ENCODE measurements at regions not wholly inside any gene's neighbourhood (a gene's known extent, or its start where the extent isn't known, plus 50 kb on each side); places are given as distances from the start of the nearest gene placed in this dataset.

GRCh38 chr1:5354681-5355080 is 637.5 kb downstream of the NPHP4 start:
- no peaks in the 10 kb centered on the region for H3K36me3 ChIP-seq (ENCODE audit: control insufficient read depth in 1 of 2, insufficient read depth in 2 of 2, low read length in 2 of 2)
- H3K4me3 ChIP-seq (ENCODE audit: low read depth in 1 of 2, low read length in 2 of 2): no peak overlapping the region
- H3K27ac ChIP-seq (ENCODE audit: low read length): no peak overlapping the region
- H3K4me1 ChIP-seq (ENCODE audit: control insufficient read depth in 1 of 2, insufficient read depth in 2 of 2, low read length in 2 of 2): no peaks in the 10 kb centered on the region
- no peaks in the 10 kb centered on the region for H3K27me3 ChIP-seq (ENCODE audit: low read depth, low read length)
- peaks cover 17 to 30% of the 10 kb centered on the region in 2 donors for H3K9me3 ChIP-seq (ENCODE audit: control insufficient read depth in 1 of 2, low read length in 2 of 2)

GRCh38 chr1:5351366-5351765 is 640.9 kb downstream of the NPHP4 start:
- peaks cover 5 to 18% of the 10 kb centered on the region in 2 donors for H3K9me3 ChIP-seq (ENCODE audit: control insufficient read depth in 1 of 2, low read length in 2 of 2)
- no peaks in the 10 kb centered on the region for H3K27me3 ChIP-seq (ENCODE audit: low read depth, low read length)
- no peaks in the 10 kb centered on the region for H3K36me3 ChIP-seq (ENCODE audit: control insufficient read depth in 1 of 2, insufficient read depth in 2 of 2, low read length in 2 of 2)
- no peak overlapping the region for H3K27ac ChIP-seq (ENCODE audit: low read length)
- H3K4me3 ChIP-seq (ENCODE audit: low read depth in 1 of 2, low read length in 2 of 2): no peak overlapping the region
- no peaks in the 10 kb centered on the region for H3K4me1 ChIP-seq (ENCODE audit: control insufficient read depth in 1 of 2, insufficient read depth in 2 of 2, low read length in 2 of 2)

GRCh38 chr1:5349526-5349925 is 642.7 kb downstream of the NPHP4 start:
- Histone ChIP-seq H3K27ac (ENCODE audit: low read length) (no peak overlapping the region), H3K36me3 (ENCODE audit: control insufficient read depth in 1 of 2, insufficient read depth in 2 of 2, low read length in 2 of 2) (no peaks in the 10 kb centered on the region), H3K4me3 (ENCODE audit: low read depth in 1 of 2, low read length in 2 of 2) (no peak overlapping the region), H3K9me3 (ENCODE audit: control insufficient read depth in 1 of 2, low read length in 2 of 2) (peaks cover 0 to 7% of the 10 kb centered on the region in 2 donors), H3K27me3 (ENCODE audit: low read depth, low read length) (no peaks in the 10 kb centered on the region), H3K4me1 (ENCODE audit: control insufficient read depth in 1 of 2, insufficient read depth in 2 of 2, low read length in 2 of 2) (no peaks in the 10 kb centered on the region)

- Histone ChIP-seq H3K27ac (ENCODE audit: low read length) (no peak overlapping the region), H3K27me3 (ENCODE audit: low read depth, low read length) (no peaks in the 10 kb centered on the region), H3K4me1 (ENCODE audit: control insufficient read depth in 1 of 2, insufficient read depth in 2 of 2, low read length in 2 of 2) (no peaks in the 10 kb centered on the region), H3K9me3 (ENCODE audit: control insufficient read depth in 1 of 2, low read length in 2 of 2) (peaks cover 0 to 7% of the 10 kb centered on the region in 2 donors), H3K4me3 (ENCODE audit: low read depth in 1 of 2, low read length in 2 of 2) (no peak overlapping the region), H3K36me3 (ENCODE audit: control insufficient read depth in 1 of 2, insufficient read depth in 2 of 2, low read length in 2 of 2) (no peaks in the 10 kb centered on the region)
Observed at GRCh38 chr1:5348732-5349465, 643.3 kb downstream of the NPHP4 start.

DNA sequence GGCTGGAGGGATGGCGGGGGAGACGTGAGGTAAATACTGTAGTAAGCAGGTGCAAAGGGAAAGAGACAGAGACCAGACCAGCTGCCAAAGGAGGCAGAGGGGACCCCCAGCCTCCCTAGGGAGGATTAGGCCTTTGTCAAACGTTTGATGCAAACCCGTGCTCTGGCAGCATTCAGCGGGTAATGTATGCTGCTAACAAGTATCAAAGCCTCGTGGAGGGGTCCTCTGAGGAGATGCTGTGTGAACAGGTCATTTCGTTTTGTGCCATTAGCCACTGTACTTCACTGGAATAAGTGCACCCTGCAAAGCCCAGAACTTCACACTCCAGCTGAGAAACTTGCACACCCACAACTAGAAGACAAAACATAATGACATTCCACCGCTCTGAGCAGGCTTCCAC is 644.5 kb downstream of the NPHP4 start:
- no peaks in the 10 kb centered on the region for H3K4me1 ChIP-seq (ENCODE audit: control insufficient read depth in 1 of 2, insufficient read depth in 2 of 2, low read length in 2 of 2)
- H3K36me3 ChIP-seq (ENCODE audit: control insufficient read depth in 1 of 2, insufficient read depth in 2 of 2, low read length in 2 of 2): no peaks in the 10 kb centered on the region
- peaks cover 0 to 7% of the 10 kb centered on the region in 2 donors for H3K9me3 ChIP-seq (ENCODE audit: control insufficient read depth in 1 of 2, low read length in 2 of 2)
- H3K4me3 ChIP-seq (ENCODE audit: low read depth in 1 of 2, low read length in 2 of 2): no peak overlapping the region
- H3K27me3 ChIP-seq (ENCODE audit: low read depth, low read length): no peaks in the 10 kb centered on the region
- no peak overlapping the region for H3K27ac ChIP-seq (ENCODE audit: low read length)

GRCh38 chr1:5345556-5345955 is 646.7 kb downstream of the NPHP4 start:
- H3K27ac ChIP-seq (ENCODE audit: low read length): no peak overlapping the region
- H3K27me3 ChIP-seq (ENCODE audit: low read depth, low read length): no peaks in the 10 kb centered on the region
- peaks cover 0 to 4% of the 10 kb centered on the region in 2 donors for H3K9me3 ChIP-seq (ENCODE audit: control insufficient read depth in 1 of 2, low read length in 2 of 2)
- H3K36me3 ChIP-seq (ENCODE audit: control insufficient read depth in 1 of 2, insufficient read depth in 2 of 2, low read length in 2 of 2): no peaks in the 10 kb centered on the region
- H3K4me1 ChIP-seq (ENCODE audit: control insufficient read depth in 1 of 2, insufficient read depth in 2 of 2, low read length in 2 of 2): no peaks in the 10 kb centered on the region
- no peak overlapping the region for H3K4me3 ChIP-seq (ENCODE audit: low read depth in 1 of 2, low read length in 2 of 2)

- H3K27me3 ChIP-seq (ENCODE audit: low read depth, low read length): no peaks in the 10 kb centered on the region
- H3K27ac ChIP-seq (ENCODE audit: low read length): no peak overlapping the region
- no peak overlapping the region for H3K4me3 ChIP-seq (ENCODE audit: low read depth in 1 of 2, low read length in 2 of 2)
- no peaks in the 10 kb centered on the region for H3K4me1 ChIP-seq (ENCODE audit: control insufficient read depth in 1 of 2, insufficient read depth in 2 of 2, low read length in 2 of 2)
- no peaks in the 10 kb centered on the region for H3K9me3 ChIP-seq (ENCODE audit: control insufficient read depth in 1 of 2, low read length in 2 of 2)
- H3K36me3 ChIP-seq (ENCODE audit: control insufficient read depth in 1 of 2, insufficient read depth in 2 of 2, low read length in 2 of 2): no peaks in the 10 kb centered on the region
Observed at GRCh38 chr1:5343256-5344020, 648.8 kb downstream of the NPHP4 start.

DNA sequence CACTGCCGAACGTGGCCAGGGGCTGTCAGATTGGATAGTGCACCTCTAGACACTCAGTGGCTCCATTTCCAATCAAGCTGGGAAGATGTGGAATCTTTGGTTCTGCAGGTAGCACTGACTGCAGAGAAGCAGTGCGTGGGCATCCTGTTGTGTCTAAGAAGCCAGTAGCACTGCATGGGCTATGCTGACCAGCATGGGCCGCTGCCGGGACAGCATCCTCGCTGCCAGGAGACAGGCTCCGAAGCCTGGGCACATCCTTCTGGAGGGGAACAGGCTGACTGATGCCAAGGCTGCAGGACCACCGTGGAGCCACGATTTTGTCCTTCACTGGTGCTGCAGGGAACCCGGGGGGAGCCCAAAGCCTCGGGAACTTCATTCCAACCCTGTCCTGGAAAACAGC is 649.4 kb downstream of the NPHP4 start:
- Histone ChIP-seq H3K4me3 (ENCODE audit: low read depth in 1 of 2, low read length in 2 of 2) (no peak overlapping the region), H3K27ac (ENCODE audit: low read length) (no peak overlapping the region), H3K9me3 (ENCODE audit: control insufficient read depth in 1 of 2, low read length in 2 of 2) (no peaks in the 10 kb centered on the region), H3K27me3 (ENCODE audit: low read depth, low read length) (no peaks in the 10 kb centered on the region), H3K36me3 (ENCODE audit: control insufficient read depth in 1 of 2, insufficient read depth in 2 of 2, low read length in 2 of 2) (no peaks in the 10 kb centered on the region), H3K4me1 (ENCODE audit: control insufficient read depth in 1 of 2, insufficient read depth in 2 of 2, low read length in 2 of 2) (no peaks in the 10 kb centered on the region)

DNA sequence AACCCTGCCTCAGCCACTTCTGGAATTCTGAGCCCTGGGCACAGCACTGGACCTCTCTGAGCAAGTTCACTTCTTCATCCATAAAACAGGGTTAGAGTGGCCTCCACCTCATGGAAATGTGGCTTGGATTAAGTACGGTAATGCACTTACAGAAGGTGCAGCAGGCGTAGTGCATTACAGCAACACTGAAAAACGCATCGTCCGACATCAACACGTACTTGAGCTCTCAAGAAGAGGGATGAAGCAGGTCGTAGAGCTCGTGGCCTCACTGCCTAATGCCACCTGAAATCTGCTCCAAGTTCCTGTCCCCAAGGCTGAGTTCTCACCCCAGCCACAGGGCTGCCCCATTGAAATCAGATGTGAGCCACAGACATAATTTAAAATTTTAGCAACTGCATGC is 650.1 kb downstream of the NPHP4 start:
- H3K27me3 ChIP-seq (ENCODE audit: low read depth, low read length): no peaks in the 10 kb centered on the region
- H3K4me1 ChIP-seq (ENCODE audit: control insufficient read depth in 1 of 2, insufficient read depth in 2 of 2, low read length in 2 of 2): no peaks in the 10 kb centered on the region
- no peaks in the 10 kb centered on the region for H3K36me3 ChIP-seq (ENCODE audit: control insufficient read depth in 1 of 2, insufficient read depth in 2 of 2, low read length in 2 of 2)
- no peaks in the 10 kb centered on the region for H3K9me3 ChIP-seq (ENCODE audit: control insufficient read depth in 1 of 2, low read length in 2 of 2)
- no peak overlapping the region for H3K27ac ChIP-seq (ENCODE audit: low read length)
- H3K4me3 ChIP-seq (ENCODE audit: low read depth in 1 of 2, low read length in 2 of 2): no peak overlapping the region

GRCh38 chr1:5341471-5341870 is 650.8 kb downstream of the NPHP4 start:
- H3K27ac ChIP-seq (ENCODE audit: low read length): no peak overlapping the region
- H3K4me3 ChIP-seq (ENCODE audit: low read depth in 1 of 2, low read length in 2 of 2): no peak overlapping the region
- no peaks in the 10 kb centered on the region for H3K27me3 ChIP-seq (ENCODE audit: low read depth, low read length)
- no peaks in the 10 kb centered on the region for H3K36me3 ChIP-seq (ENCODE audit: control insufficient read depth in 1 of 2, insufficient read depth in 2 of 2, low read length in 2 of 2)
- no peaks in the 10 kb centered on the region for H3K4me1 ChIP-seq (ENCODE audit: control insufficient read depth in 1 of 2, insufficient read depth in 2 of 2, low read length in 2 of 2)
- H3K9me3 ChIP-seq (ENCODE audit: control insufficient read depth in 1 of 2, low read length in 2 of 2): no peaks in the 10 kb centered on the region

- H3K4me3 ChIP-seq (ENCODE audit: low read depth in 1 of 2, low read length in 2 of 2): no peak overlapping the region
- H3K36me3 ChIP-seq (ENCODE audit: control insufficient read depth in 1 of 2, insufficient read depth in 2 of 2, low read length in 2 of 2): no peaks in the 10 kb centered on the region
- no peaks in the 10 kb centered on the region for H3K27me3 ChIP-seq (ENCODE audit: low read depth, low read length)
- H3K27ac ChIP-seq (ENCODE audit: low read length): no peak overlapping the region
- no peaks in the 10 kb centered on the region for H3K9me3 ChIP-seq (ENCODE audit: control insufficient read depth in 1 of 2, low read length in 2 of 2)
- no peaks in the 10 kb centered on the region for H3K4me1 ChIP-seq (ENCODE audit: control insufficient read depth in 1 of 2, insufficient read depth in 2 of 2, low read length in 2 of 2)
Observed at GRCh38 chr1:5340560-5341130, 651.6 kb downstream of the NPHP4 start.

Measured in muscle layer of duodenum (tissue), 2 donors.